ENCODE measurements at regions not wholly inside any gene's neighbourhood (a gene's known extent, or its start where the extent isn't known, plus 50 kb on each side); places are given as distances from the start of the nearest gene placed in this dataset.
A peak's percentile ranks its signal among the peaks of the same experiment; 100 is the strongest.

DNA sequence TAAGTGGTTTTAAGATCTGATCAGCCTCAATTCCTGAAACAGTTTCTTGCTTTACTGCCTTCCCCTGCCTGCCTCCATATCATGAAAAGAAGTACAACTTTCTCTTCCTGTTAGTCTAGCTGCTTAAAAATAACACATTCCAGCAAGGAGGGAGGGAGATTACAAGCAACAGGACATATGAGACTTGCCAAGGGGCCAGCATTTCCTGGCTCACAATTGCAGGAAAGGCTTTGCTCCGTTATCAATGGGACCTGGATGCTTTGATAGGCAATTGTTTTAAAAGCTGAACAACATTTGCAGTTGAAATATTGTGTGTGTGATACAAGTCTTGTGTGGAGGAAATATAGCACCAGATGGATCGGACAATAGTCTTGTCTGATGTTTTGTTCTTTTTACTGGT lies 425.0 kb downstream of the FAT4 start:
- peak overlapping the region; percentile 88 for H3K4me2 ChIP-seq (ENCODE audit: insufficient read depth, low read length)
- no TSS peak for BruUV-seq (replicated peaks)

More for the DNA sequence above, 425.0 kb downstream of the FAT4 start:
- Histone ChIP-seq H3K27ac (ENCODE audit: insufficient read depth, low read depth, low read length) (peak overlapping the region; percentile 96), H3K9me1 (replicated peaks; ENCODE audit: control insufficient read depth, extremely low read depth, insufficient read depth, low read length) (no peaks in the 10 kb centered on the region), H3K4me3 (replicated peaks in 1 of 3; ENCODE audit: insufficient read depth in 1 of 3, low read depth in 1 of 3, low read length in 3 of 3) (peak overlapping the region in 1 of 3 experiments; percentile 7), H2AFZ (ENCODE audit: low read depth, low read length) (peak overlapping the region; percentile 58), H3K9ac (replicated peaks; ENCODE audit: extremely low read depth, insufficient read depth, low read length) (peak overlapping the region; percentile 83), H3K27me3 (ENCODE audit: control insufficient read depth in 2 of 2, insufficient read depth in 2 of 2, low read length in 2 of 2) (no peaks in the 10 kb centered on the region), H3K4me1 (ENCODE audit: control insufficient read depth, extremely low read depth, insufficient read depth, low read length) (peaks cover 53% of the 10 kb centered on the region), H3K9me3 (replicated peaks; ENCODE audit: control insufficient read depth, insufficient read depth, low read length) (no peaks in the 10 kb centered on the region), H3K79me2 (ENCODE audit: control insufficient read depth, insufficient read depth, low read length) (no peaks in the 10 kb centered on the region), H3K36me3 (ENCODE audit: control insufficient read depth in 2 of 2, extremely low read depth in 1 of 2, insufficient read depth in 2 of 2, low read length in 2 of 2) (no peaks in the 10 kb centered on the region), H4K20me1 (replicated peaks; ENCODE audit: control insufficient read depth, extremely low read depth, insufficient read depth, low read length) (no peaks in the 10 kb centered on the region)
- FAIRE-seq (peak; percentile 97), DNase-seq (ENCODE audit: low read depth, low spot score) (peak; percentile 99)
- TF ChIP-seq, protein P1, sequence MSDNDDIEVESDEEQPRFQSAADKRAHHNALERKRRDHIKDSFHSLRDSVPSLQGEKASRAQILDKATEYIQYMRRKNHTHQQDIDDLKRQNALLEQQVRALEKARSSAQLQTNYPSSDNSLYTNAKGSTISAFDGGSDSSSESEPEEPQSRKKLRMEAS (IDR thresholded peaks at IDR 0.05; ENCODE audit: insufficient read depth, insufficient read length) = no peak
- TF ChIP-seq, protein P2, sequence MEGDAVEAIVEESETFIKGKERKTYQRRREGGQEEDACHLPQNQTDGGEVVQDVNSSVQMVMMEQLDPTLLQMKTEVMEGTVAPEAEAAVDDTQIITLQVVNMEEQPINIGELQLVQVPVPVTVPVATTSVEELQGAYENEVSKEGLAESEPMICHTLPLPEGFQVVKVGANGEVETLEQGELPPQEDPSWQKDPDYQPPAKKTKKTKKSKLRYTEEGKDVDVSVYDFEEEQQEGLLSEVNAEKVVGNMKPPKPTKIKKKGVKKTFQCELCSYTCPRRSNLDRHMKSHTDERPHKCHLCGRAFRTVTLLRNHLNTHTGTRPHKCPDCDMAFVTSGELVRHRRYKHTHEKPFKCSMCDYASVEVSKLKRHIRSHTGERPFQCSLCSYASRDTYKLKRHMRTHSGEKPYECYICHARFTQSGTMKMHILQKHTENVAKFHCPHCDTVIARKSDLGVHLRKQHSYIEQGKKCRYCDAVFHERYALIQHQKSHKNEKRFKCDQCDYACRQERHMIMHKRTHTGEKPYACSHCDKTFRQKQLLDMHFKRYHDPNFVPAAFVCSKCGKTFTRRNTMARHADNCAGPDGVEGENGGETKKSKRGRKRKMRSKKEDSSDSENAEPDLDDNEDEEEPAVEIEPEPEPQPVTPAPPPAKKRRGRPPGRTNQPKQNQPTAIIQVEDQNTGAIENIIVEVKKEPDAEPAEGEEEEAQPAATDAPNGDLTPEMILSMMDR (IDR thresholded peaks at IDR 0.05; ENCODE audit: extremely low read depth in 1 of 2, insufficient read depth in 1 of 2, low read depth in 1 of 2, low read length in 2 of 2) = no peak
- no peak for TF ChIP-seq MYC (IDR thresholded peaks at IDR 0.05; ENCODE audit: low read depth, low read length)
- TF ChIP-seq EZH2 (IDR thresholded peaks at IDR 0.05; ENCODE audit: borderline replicate concordance, low read depth, low read length, severe bottlenecking) = no peak
- peak; percentile 80 for TF ChIP-seq JUN (IDR thresholded peaks at IDR 0.05; ENCODE audit: borderline replicate concordance, insufficient read depth, insufficient read length, low read depth)
- TF ChIP-seq POLR2A (IDR thresholded peaks at IDR 0.05; ENCODE audit: low read depth, low read length) = peak; percentile 79
- TF ChIP-seq POLR2AphosphoS5 (IDR thresholded peaks at IDR 0.05; ENCODE audit: insufficient read depth, low read depth, low read length) = peak; percentile 96
- peak; percentile 36 for TF ChIP-seq FOS (IDR thresholded peaks at IDR 0.05; ENCODE audit: borderline replicate concordance, insufficient read depth, low read length)
- TF ChIP-seq GATA2 (IDR thresholded peaks at IDR 0.05; ENCODE audit: insufficient read depth, insufficient read length, low read depth, low read length) = peak; percentile 99
- intact Hi-C loops (cut with micrococcal nuclease) (loop anchor here (1.0 to 10.0 kb wide), 10 partner anchors 19 to 1663 kb away; partner anchors contain the start of gene FAT4), dilution Hi-C loops (cut with MboI; ENCODE audit: extremely low pct_ligation_motif_present, low sequenced_read_pairs) (no loop called here)
- ChIA-PET POLR2A (interaction anchor here (0.6 to 1.3 kb wide), 2 partner anchors 11 to 416 kb away, joined by 3 to 4 read pairs; no protein-coding TSS in a partner anchor), CTCF (interaction anchor here (1.0 to 3.1 kb wide), 8 partner anchors 11 to 426 kb away, joined by 3 to 29 read pairs (median 6); partner anchors contain the start of gene FAT4)
